Smooth muscle cell of the brain vasculature (primary cell): ENCODE measurements at regions not wholly inside any gene's neighbourhood (a gene's known extent, or its start where the extent isn't known, plus 50 kb on each side); places are given as distances from the start of the nearest gene placed in this dataset.

Experiments
- DNase-seq: peaks from one replicate; pipeline ENCODE4 v3.0.0-alpha.2; 2012; ENCODE audit warnings: low read depth, low spot score

DNA sequence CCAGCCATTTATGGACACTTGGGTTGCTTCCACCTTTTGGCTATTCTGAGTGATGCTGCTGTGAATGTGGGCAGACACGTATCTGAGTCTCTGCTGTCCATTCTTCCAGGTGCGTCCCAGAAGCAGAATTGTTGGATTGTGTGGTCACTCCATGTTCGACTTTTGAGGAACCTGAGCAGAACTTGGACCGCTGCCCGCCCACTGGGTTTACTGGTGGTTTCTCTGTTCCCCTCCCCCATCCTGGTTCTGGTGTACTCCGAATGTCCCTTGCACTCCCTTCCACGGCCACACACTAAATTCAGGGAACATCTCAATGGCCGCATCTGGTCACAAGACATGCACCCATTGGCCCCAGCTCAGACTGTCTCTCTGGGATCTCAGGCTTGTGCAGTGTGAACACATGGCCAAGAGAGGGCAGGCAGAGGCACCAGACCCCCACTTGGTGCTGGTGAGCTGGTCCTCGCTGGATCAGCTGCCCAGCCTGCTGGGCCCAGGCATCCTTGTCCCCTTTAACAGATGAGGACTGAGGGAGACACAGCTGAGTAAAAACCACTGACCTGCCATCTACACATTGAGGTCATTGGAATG is 565.1 kb downstream of the NPHP4 start:
- no peak for DNase-seq

DNA sequence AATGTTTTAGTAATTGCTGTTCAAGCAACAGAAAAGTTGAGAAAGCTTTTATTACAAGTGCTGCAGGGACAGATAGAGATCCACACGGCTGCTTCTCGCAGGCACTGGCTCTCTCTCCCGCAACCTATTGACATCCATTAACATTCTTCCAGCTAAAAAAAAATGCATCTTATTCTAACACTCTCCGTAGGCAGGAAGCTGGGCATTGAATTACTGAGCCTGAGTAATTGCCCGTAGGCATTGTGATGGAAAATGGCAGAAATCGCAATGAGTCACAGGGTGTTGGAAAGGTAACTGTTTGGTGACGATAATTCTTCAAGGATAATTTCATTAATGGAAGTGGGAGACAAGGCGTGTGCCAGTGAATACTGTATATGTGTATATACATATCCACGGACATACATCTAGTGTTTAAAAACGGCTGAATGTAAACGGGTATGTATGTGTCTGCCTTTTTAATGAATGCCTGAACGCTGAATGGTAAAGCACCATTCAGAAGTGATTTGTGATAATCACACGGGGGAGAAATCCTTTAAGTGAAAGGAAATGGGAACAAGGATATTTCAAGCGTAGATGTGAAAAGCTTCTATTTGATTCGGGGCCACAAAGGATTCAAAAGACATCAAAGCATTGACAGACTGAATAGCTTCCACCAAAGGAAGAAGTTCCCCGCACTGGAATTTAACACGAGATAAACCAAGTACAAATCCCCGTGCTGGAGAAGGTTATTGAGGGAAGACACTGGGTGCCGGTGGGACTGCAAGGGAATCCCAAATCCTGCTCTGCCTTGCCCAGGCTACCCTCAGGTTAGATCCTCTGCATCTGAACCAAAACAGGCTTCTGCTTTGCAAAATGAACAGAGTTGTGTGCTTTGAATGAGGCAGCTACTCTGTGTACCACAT is 567.2 kb downstream of the NPHP4 start:
- DNase-seq, result no peak

DNA sequence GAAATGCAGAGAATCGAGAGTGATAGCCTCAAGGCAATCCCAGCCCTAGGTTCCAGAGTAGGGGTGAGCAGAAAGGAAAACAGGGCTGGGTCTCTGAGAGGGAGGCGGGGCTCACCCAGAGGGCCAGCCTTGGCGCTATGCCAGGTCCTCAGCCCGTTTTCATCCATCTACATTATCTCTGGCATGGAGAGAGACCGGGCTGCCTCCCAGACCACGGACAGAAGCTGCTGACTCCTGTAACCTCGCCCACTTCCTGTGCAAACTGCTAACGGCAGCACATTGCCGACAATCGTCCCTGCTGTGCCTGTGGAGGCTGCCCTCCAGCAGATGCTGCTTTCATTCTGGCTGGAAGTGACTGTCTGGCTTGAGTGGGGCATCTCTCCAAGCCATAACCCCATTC is 569.1 kb downstream of the NPHP4 start:
- no peak for DNase-seq

DNA sequence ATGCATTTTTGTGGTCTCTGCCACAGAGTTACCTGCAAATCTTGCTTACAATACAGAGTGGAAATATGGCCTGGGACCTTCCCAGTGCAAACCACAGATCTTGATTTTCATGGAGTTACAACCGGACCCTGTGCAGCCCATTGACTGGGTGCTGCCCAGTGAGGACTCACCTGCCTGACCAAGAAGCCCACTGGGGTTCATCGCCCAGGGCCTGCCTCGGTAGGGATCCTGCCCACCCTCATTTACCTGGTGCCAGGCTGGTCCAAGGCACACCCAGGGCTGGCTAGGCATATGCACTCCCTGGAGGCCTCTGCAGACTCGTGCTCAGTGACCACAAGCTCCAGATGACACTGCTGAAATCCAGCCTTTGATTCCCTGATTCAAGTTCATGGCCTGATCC is 572.7 kb downstream of the NPHP4 start:
- no peak for DNase-seq

DNA sequence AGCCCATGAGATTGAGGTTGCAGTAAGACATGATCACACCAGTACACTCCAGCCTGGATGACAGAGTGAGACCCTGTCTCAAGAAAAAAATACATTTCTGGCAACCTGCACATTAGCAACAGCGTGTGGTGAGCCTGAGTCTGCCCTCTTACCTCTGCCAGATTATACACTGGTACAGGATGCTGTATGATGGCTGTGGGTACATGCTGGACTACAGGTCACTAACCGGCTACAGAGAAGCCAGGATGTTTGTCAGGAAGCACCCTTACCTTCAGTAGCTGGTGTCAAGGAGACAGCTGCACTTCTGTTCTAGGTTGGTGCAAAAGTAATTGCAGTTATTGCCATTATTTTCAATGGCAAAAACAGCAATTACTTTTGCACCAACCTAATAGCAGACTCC is 575.7 kb downstream of the NPHP4 start:
- DNase-seq, result no peak

DNA sequence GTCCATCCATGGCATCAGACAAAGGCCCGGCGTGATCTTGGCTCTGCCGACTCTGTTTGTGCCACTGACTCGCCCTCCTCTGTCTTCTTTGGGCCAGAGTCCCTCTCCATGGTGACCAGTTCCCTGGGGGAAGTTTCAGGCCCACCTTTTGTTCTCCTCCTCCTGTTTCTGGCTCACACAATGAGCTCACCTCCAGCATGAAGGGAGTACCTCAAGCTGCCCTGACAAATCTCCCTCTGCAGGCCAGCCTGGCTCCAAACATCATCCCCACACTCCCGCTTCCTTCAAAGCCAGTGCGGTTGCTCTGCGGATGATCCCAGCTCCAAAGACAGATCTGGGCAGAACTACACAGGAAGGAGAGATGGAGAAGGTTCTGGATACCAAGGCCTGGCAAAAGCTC is 576.6 kb downstream of the NPHP4 start:
- no peak for DNase-seq

DNA sequence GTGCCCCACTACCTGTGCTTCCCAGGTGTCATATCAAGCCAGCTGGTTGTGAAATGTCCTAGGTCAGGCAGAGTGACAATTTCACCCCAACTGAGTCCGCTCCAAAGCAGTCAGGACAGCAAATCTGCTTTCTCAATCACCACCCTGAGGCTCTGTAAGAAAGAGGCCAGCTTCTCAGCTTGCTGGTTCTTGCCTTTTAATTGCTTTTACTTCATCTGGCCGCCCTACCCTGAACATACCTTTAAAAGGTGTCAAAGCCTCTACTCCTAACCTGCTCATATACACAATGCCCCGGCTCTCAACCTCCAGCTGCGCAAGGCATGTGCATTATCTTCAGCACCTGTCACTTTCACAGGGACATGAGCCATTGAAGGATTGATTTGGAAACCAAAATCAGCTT is 581.6 kb downstream of the NPHP4 start:
- no peak for DNase-seq

DNA sequence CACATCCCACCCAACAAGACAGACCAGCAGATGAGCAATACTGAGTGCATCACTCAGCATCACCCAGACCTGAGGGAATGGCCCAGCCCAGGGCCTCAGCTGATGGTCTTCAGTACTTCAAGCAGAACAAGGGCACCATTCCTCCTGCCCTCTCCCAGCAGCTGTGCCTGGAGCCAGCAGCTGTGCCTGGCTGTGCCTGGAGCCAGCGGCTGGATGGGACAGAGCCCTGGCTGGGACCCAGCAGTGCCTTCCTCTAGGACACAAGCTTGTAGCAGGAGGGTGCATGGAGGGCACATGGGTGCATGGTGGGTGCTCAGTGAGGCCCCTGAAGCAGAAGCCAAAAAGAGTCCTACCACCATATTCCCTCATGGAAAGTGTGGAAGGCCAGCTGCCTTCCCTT is 583.8 kb downstream of the NPHP4 start:
- no peak for DNase-seq

DNA sequence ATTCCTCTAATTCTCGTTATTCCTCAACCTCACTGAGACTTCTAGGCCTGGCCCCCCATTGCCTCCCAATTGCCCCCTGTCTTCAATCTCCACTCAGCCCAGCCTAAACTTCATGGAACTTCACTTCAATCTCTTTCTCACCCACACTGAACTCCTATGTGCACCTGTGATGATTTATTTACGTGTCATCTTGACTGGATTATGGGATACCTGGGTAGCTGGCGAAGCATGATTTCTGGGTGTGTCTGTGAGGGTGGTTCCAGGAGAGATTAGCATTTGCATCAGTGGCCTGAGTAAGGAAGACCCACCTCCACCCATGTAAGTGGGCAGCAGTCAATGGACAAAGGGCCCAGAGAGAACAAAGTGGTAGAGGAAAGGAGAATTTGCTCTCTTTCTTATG is 587.0 kb downstream of the NPHP4 start:
- DNase-seq, result no peak

DNA sequence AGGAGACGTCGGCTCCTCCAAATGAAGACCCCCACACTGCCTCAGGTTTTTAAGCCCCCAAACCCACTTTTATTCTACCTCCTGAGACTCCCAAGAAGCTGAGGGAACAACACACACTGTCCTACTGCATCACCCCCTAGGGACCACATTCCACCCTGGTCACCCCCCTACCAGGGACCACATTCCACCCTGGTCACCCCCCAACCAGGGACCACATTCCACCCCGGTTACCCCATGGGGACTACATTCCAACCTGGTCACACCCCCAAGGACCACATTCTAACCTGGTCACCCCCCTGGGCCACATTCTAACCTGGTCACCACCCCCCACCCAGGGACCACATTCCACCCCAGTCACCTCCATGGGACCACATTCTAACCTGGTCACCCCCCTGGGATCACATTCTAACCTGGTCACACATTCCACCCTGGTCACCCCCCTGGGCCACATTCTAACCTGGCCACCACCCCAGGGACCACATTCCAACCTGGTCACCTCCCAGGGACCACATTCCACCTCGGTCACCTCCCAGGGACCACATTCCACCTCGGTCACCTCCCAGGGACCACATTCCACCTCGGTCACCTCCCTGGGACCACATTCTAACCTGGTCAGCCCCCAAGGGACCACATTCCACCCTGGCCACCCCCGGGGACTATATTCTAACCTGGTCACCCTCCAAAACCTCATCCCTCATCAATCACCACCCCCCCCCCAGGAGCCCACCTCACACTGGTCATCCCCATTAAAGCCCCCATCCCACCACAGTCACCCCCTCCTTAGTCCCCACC is 587.6 kb downstream of the NPHP4 start:
- no peak for DNase-seq

DNA sequence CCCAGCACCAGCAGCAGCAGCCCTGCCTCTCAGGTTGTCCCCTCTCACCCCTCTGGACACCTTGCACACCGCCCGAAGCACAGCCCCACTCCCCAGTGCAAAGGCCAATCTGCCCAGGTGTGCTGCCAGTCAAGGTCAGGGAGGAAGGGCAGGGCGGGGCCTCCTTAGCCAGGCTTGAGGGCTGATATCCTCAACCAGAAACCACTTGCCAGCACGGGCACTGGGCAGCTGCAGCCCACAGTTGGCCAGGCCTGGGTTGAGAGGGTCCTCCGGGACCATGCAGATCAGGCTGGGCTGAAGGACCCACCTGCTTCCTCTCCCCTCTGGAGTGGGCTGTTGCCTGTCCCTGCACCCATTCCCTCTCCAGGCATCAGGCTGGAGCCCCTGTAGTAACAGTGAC is 588.3 kb downstream of the NPHP4 start:
- DNase-seq, result no peak

DNA sequence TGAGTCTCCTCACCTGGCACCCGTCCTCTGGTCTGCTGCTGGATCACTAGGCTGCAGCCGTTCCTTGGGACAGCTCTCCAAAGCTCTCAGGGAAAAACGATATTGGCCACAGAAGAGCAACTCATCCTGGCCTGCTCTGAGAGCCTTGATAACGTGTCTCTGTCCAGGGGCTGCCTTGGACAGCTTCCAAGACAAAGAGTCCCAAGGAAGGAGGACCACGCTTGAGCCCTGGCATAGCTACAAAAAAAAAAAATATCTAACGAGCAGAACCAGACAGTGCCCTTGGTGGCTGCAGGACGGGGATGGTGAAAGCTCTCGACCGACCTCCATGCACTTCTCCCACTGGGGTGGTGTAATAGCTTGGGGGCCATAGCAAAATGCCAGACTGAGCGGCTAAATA is 589.6 kb downstream of the NPHP4 start:
- DNase-seq, result no peak

DNA sequence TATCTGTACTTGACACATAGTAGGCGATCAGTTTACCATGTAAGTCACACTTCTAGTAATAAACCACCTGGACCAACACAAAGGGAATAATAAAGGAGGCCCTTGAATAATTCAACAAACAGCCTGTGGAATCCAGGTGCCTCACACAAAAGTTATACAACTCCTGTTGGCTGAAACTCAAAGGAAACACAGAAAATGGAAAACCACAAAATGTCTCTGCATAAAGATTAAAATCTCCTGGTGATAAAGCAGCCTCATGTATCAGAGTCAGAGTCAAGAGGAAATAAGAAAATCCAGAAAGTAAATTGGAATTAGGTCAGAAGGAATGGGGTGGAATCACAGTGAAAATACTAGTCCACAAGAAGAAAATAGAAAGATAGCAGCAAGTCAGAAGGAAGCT is 592.5 kb downstream of the NPHP4 start:
- no peak for DNase-seq

DNA sequence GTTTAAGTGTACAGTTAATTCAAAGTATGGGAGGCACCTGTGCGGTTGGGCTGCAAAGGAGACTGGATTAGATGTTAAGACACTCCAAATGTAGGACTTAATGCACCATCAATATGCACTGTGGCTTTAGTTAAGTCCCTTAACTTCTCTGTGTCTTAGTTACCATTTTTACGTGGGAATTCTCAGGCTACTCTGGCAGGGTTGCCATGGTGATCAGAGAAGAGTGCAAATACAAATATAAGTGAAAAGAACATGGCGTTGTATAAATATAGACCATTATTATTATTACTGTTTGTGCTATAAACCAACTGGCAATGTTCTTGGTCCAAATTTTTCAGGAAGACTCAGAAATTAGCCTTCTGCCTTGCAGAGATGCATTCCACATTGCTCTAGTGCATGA is 595.6 kb downstream of the NPHP4 start:
- no peak for DNase-seq

DNA sequence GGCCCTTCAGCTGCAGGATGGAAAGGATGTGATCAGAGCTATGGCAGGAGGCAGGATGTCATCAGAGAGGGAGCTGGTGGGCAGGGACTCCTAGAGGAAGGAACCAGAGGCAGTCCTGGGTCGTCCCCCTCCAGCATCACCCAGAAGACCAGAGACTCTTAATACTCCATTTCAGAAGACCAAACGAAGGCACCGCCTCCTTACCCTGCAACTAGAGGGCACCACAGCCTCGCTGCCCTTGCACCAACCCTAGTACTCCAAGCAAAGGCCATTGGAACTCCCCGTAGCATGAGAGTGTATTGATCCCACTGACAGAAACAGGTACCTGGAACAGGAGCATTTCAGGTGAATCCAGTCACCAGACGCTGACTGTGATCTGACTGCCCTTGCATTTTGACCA is 598.1 kb downstream of the NPHP4 start:
- DNase-seq, result no peak

DNA sequence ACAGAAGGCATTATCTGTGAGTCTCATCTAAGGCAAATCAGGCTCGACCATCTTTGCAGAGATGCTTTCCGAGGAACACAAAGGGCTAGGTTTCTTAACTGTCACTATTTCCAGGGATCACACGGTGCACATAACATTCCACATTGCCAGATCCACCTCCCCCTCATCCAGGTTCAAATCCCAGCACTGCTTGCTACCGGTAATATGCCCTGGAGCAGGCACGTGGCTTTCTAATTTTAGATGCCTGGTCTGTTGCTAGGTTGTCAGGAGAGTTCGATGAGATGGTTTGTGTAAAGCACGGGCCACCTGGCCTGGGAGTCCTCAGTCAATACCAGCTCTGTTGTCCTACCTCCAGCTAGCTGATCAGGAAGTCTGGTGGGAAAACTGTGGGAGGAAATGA is 598.6 kb downstream of the NPHP4 start:
- DNase-seq, result no peak

DNA sequence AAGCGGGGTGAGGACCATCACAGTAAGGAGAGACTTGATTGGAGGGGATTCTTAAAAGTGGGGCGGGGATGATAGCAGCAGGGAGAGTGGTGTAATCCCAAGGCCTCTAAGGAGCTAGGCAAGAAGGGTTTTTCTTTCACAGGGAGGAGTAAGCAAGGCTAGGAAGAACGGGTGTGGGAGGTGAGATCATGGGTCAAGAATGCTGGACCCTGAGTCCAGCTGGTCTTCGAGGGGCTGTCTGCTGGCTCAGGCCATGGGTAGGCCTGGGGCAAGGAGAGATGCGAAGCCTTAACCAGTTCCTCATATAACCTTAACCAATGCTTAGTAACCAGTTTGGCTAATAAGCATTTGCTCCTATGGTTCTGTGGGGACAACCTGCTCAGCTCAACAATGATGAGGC is 599.1 kb downstream of the NPHP4 start:
- no peak for DNase-seq

DNA sequence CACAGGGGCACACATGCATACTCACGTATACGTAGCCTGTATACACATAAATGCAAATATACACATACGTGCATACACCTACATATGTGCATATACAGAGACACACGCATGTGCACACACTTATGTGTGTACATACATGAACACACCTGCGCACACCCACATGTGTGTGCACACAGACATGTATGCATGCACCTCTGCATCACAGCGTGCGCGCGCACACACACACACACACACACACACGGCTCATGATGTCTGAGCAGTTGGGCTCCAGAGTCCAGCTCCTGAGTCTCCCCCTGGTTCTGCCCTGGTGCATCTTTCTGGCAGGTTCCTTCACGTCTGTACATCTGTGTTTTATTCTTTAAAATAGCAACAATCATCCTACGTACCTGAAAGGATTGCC is 600.5 kb downstream of the NPHP4 start:
- DNase-seq, result no peak

DNA sequence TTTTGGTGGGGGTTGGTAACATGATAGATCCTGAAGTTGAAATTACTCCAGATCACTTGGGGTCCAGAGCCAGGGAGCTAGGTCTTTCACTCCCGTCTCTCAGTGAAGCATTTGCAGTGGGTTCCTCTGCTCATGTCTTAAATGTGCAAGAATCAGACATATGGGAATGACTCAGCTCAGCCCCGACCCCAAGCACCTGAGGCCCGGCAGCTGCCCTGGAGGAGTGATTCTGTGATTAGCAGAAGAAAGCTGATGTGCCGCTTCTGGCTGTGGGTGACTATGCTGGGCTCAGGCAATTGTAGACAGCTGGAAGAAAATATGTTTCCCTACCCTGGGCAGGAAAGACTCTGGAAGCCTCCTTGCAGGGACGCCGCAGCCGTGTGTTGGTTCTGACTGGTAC is 601.7 kb downstream of the NPHP4 start:
- DNase-seq, result no peak

DNA sequence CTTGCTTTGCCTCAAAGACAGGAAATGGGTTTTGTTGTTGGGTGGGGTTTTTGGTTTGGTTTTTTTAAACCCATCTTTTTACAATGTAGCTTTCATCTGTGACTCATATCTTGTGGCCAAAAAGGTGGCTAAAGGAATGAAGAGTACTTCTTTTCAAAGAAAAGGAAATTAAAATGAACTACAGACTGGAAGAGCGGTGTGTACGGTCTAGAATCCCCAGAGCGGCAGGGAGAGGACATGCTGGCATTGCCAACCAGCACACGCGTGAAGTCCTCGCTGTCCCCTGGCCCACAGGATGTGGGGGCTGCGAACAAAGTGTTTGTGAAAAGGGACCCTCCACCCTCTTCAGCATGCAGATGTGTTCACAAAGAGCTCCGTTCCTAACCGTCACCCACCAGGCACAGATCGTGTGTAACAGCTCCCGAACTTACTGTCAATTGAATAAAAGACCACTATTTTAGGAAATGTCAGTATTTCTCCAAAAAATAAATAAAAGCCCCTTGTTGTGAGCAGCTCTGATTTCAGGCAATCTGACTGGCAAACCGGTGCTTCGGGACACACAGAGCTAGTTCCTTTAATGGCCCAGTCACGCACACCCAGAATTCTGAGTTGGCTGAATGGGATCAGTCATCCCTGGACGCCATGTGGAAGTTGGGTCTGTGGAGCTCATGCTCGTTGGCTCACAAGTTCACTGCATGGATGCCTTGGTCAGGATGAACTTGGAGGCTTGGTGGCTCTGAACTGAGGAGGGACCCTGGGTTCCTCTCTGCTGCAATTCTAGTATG is 602.9 kb downstream of the NPHP4 start:
- DNase-seq, result no peak

DNA sequence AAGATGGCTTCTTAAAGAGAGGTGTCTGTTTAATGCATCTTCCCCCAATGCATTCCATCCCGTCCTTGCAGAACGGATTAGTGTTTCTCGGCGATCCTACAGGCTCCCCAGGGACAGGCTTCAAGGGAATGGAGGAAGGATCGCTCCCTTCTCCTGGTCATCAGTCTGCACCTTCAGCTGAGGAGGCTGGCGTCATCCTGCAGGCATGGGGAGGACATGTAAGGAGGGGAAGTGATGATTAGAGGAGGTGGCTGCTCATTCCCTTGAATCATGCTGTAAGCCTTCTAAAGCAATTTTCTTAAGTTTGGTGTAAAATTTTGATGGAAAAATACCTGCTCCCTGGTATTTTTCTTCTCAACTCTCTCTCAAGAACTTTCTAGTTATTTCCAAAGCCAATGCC is 603.6 kb downstream of the NPHP4 start:
- no peak for DNase-seq

DNA sequence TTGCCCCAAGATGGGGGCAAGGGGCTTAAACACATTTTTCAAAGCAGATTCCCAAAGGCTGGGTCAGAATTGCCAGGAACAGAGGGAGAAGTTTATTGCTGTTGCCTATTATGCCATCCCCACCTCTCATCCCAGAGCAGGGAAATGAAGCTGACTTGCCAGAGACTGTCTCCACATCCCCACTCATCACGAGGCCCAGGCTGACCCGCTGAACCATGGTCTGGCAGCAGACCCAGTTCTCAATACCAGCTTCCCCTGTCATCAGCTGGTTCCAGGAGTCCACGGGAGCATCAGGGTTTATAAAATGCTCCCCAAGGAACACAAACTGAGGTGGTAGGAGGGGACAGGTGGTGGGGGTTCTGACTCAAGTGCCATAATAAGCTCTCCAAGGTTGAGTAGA is 605.9 kb downstream of the NPHP4 start:
- DNase-seq, result no peak
